Islet of Langerhans (tissue), 1 donor: ENCODE measurements at regions not wholly inside any gene's neighbourhood (a gene's known extent, or its start where the extent isn't known, plus 50 kb on each side); places are given as distances from the start of the nearest gene placed in this dataset.
"Not testable (repeated sequence)": the region's sequence is repeated elsewhere in the genome, so short reads cannot be mapped to it uniquely, and the experiment has no call there.

ENCODE experiments used
- FAIRE-seq: peaks from one replicate; lab custom pipeline; 2011; peaks lifted over from hg19 to GRCh38; lab: Jason Lieb, UNC

- no peak for FAIRE-seq
Observed at GRCh38 chr6:48505621-48506020, 394.6 kb upstream of the PTCHD4 start.

- FAIRE-seq, result not testable (repeated sequence)
Observed at GRCh38 chr6:48493432-48493831, 382.4 kb upstream of the PTCHD4 start.

GRCh38 chr6:48490658-48491057 lies 379.7 kb upstream of the PTCHD4 start:
- FAIRE-seq, result no peak

- no peak for FAIRE-seq
Observed at GRCh38 chr6:48486876-48487275, 375.9 kb upstream of the PTCHD4 start.

- FAIRE-seq, result no peak
Observed at GRCh38 chr6:48486373-48486772, 375.4 kb upstream of the PTCHD4 start.

- no peak for FAIRE-seq
Observed at GRCh38 chr6:48476257-48476656, 365.3 kb upstream of the PTCHD4 start.

GRCh38 chr6:48475275-48475674 lies 364.3 kb upstream of the PTCHD4 start:
- no peak for FAIRE-seq

- FAIRE-seq, result no peak
Observed at GRCh38 chr6:48474830-48475229, 363.8 kb upstream of the PTCHD4 start.

GRCh38 chr6:48474136-48474535 lies 363.1 kb upstream of the PTCHD4 start:
- no peak for FAIRE-seq

- no peak for FAIRE-seq
Observed at GRCh38 chr6:48472535-48472934, 361.5 kb upstream of the PTCHD4 start.

- FAIRE-seq, result no peak
Observed at GRCh38 chr6:48472091-48472490, 361.1 kb upstream of the PTCHD4 start.

GRCh38 chr6:48471326-48471725 lies 360.3 kb upstream of the PTCHD4 start:
- FAIRE-seq, result no peak

GRCh38 chr6:48449002-48449401 lies 338.0 kb upstream of the PTCHD4 start:
- FAIRE-seq, result no peak

GRCh38 chr6:48447251-48447650 lies 336.3 kb upstream of the PTCHD4 start:
- no peak for FAIRE-seq

- FAIRE-seq, result peak; percentile 17
Observed at GRCh38 chr6:48429610-48430009, 318.6 kb upstream of the PTCHD4 start.

GRCh38 chr6:48429021-48429420 lies 318.0 kb upstream of the PTCHD4 start:
- no peak for FAIRE-seq

GRCh38 chr6:48426636-48427035 lies 315.6 kb upstream of the PTCHD4 start:
- FAIRE-seq, result no peak

- FAIRE-seq, result no peak
Observed at GRCh38 chr6:48423640-48424365, 312.8 kb upstream of the PTCHD4 start.

GRCh38 chr6:48419992-48420391 lies 309.0 kb upstream of the PTCHD4 start:
- no peak for FAIRE-seq

GRCh38 chr6:48417927-48418326 lies 306.9 kb upstream of the PTCHD4 start:
- no peak for FAIRE-seq

- no peak for FAIRE-seq
Observed at GRCh38 chr6:48412656-48413055, 301.7 kb upstream of the PTCHD4 start.

GRCh38 chr6:48404927-48405326 lies 293.9 kb upstream of the PTCHD4 start:
- FAIRE-seq, result peak; percentile 45

GRCh38 chr6:48403587-48403986 lies 292.6 kb upstream of the PTCHD4 start:
- no peak for FAIRE-seq

- no peak for FAIRE-seq
Observed at GRCh38 chr6:48401016-48401415, 290.0 kb upstream of the PTCHD4 start.

GRCh38 chr6:48397887-48398286 lies 286.9 kb upstream of the PTCHD4 start:
- FAIRE-seq, result no peak
